Activated B cell treated with CpG ODN at 0.5 μM for 24 hours (primary cell): ENCODE measurements at regions not wholly inside any gene's neighbourhood (a gene's known extent, or its start where the extent isn't known, plus 50 kb on each side); places are given as distances from the start of the nearest gene placed in this dataset.
A peak's percentile ranks its signal among the peaks of the same experiment; 100 is the strongest.

Experiments
- ATAC-seq: fragments of 200-7000 bp; cut with Tn5 transposase; one replicate; pipeline ENCODE4 v1.10.0; 2021; ENCODE audit warnings: low read depth, mild to moderate bottlenecking, moderate library complexity
- CTCF ChIA-PET: fragments of 350-600 bp; sonication (Branson Sonifier 250); formaldehyde crosslinking; loops from one replicate; lab custom pipeline; 2021; ENCODE audit warnings: antibody characterized with exemption; lab: Charles Lee
- POLR2A ChIA-PET: fragments of 350-600 bp; sonication (Branson Sonifier 250); formaldehyde crosslinking; loops from one replicate; lab custom pipeline; 2021; ENCODE audit warnings: antibody characterized with exemption; lab: Charles Lee
- DNase-seq: peaks from one replicate; pipeline ENCODE4 v3.0.0; 2022
- H3K27ac Mint-ChIP-seq: one replicate; pipeline ENCODE4 v1.8.0; 2020; ENCODE audit warnings: mixed read lengths
- H3K27me3 Mint-ChIP-seq: one replicate; pipeline ENCODE4 v1.8.0; 2021; ENCODE audit warnings: mixed read lengths
- H3K36me3 Mint-ChIP-seq: one replicate; pipeline ENCODE4 v1.8.0; 2021; ENCODE audit warnings: low read depth, mixed read lengths
- H3K4me1 Mint-ChIP-seq: one replicate; pipeline ENCODE4 v1.8.0; 2021; ENCODE audit warnings: mixed read lengths
- H3K4me3 Mint-ChIP-seq: one replicate; pipeline ENCODE4 v1.8.0; 2020; ENCODE audit warnings: mild to moderate bottlenecking, mixed read lengths
- H3K9me3 Mint-ChIP-seq: one replicate; pipeline ENCODE4 v1.8.0; 2020; ENCODE audit warnings: mixed read lengths
- CTCF ChIP-seq: fragments of 200-600 bp; IDR thresholded peaks from one replicate; pipeline ENCODE4 v1.8.0; 2022; ENCODE audit warnings: antibody characterized with exemption, mild to moderate bottlenecking
- intact Hi-C: fragments of 100-400 bp; cut with micrococcal nuclease; formaldehyde crosslinking; loops from one replicate; pipeline ENCODE4 v1.15.1; 2024

GRCh38 chr4:90027565-90027964 is 99.6 kb upstream of the CCSER1 start:
- Mint-ChIP-seq H3K9me3 (no peaks in the 10 kb centered on the region), H3K27me3 (no peaks in the 10 kb centered on the region), H3K36me3 (no peaks in the 10 kb centered on the region), H3K4me3 (peak overlapping the region; percentile 28), H3K4me1 (peaks cover 38% of the 10 kb centered on the region), H3K27ac (peak overlapping the region; percentile 66)
- intact Hi-C loops, result loop anchor here (1.0 to 10.0 kb wide), 4 partner anchors 45 to 1413 kb away; partner anchors contain the start of genes CCSER1 and GPRIN3
- TF ChIP-seq CTCF, result no peak
- DNase-seq (no peak), ATAC-seq (peak; percentile 88)
- ChIA-PET CTCF (no interaction called here), POLR2A (interaction anchor here (1.2 to 1.4 kb wide), 2 partner anchors 44 to 100 kb away, joined by 4 to 7 read pairs; no protein-coding TSS in a partner anchor)

DNA sequence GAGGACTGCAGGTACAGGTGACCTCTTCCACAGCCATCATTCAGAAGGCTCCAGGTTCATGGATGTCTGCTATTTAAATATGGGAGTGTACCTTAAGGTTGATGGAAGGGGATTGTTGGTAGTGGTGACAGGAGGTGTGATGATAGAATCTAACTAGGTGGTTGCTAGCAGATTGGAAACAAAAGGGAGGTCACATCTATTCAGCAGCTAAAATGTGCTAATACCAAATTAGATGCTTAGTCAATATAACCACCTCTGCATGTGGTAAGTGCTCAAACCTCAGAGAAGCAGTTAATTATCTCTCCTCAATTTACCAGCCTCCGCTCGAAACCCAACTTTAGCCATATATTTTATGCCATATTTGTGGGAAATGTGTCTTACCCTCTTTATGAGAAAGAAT is 98.7 kb upstream of the CCSER1 start:
- Mint-ChIP-seq H3K4me3 (no peak overlapping the region), H3K27me3 (no peaks in the 10 kb centered on the region)
- POLR2A ChIA-PET, result interaction anchor here (1.2 to 1.4 kb wide), 2 partner anchors 43 to 99 kb away, joined by 4 to 7 read pairs; no protein-coding TSS in a partner anchor

DNA sequence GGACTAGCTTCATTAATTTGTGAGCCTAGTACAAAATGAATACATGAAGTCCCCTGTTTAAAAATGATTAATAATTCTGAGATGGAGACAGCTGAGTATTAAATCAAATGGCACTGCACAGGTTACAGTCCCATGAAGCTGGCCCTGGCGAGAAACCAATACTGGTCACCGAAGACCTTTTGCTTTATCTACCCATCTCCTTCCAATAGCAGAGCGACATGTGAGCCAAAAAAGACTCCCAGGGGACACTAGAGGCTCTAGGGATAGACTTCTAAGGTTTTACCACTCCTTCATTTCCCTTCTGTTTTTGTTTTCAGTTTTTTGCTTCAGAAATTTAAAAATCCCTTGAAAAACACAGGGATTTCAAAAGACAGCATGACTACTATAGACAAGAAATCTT is 97.0 kb upstream of the CCSER1 start:
- TF ChIP-seq CTCF, result no peak
- H3K27ac Mint-ChIP-seq, result no peak overlapping the region
- DNase-seq, result no peak
- CTCF ChIA-PET, result no interaction called here
- no peaks in the 10 kb centered on the region for H3K27me3 Mint-ChIP-seq
- intact Hi-C loops, result no loop called here
- peaks cover 2% of the 10 kb centered on the region for H3K36me3 Mint-ChIP-seq
- no peak for ATAC-seq
- no peak overlapping the region for H3K4me3 Mint-ChIP-seq
- H3K4me1 Mint-ChIP-seq, result peaks cover 37% of the 10 kb centered on the region
- POLR2A ChIA-PET, result no interaction called here
- peaks cover 11% of the 10 kb centered on the region for H3K9me3 Mint-ChIP-seq

More for the DNA sequence above, 98.7 kb upstream of the CCSER1 start:
- no peak for ATAC-seq
- CTCF ChIA-PET, result no interaction called here
- no peak for TF ChIP-seq CTCF
- Mint-ChIP-seq H3K27ac (no peak overlapping the region), H3K9me3 (no peaks in the 10 kb centered on the region), H3K4me1 (peaks cover 38% of the 10 kb centered on the region), H3K36me3 (no peaks in the 10 kb centered on the region)
- intact Hi-C loops, result loop anchor here (2.0 to 10.0 kb wide), 3 partner anchors 14 to 1414 kb away; partner anchors contain the start of gene GPRIN3
- no peak for DNase-seq

DNA sequence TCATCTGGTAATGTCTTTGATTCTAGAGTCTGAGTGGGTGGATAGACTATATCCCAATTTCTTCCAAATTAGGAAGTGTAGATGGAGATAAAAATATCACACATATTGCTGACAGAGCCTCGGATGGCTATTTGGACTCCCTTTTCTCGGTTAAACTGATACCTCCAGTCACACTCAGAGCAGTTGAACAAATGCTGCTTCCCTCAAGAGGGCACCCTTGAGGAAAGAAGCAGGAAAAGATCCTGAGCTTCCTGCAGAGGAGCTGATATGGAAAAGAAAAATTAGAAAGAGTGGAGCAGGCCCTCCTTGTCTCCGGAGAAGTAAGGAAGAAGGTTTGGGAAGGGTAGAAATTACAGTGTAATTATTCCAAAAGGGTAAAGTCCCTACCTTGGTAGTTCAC is 96.2 kb upstream of the CCSER1 start:
- Mint-ChIP-seq H3K27me3 (no peaks in the 10 kb centered on the region), H3K27ac (no peak overlapping the region), H3K9me3 (peaks cover 14% of the 10 kb centered on the region), H3K36me3 (peaks cover 2% of the 10 kb centered on the region), H3K4me1 (peaks cover 29% of the 10 kb centered on the region), H3K4me3 (no peak overlapping the region)
- POLR2A ChIA-PET, result no interaction called here
- ATAC-seq (no peak), DNase-seq (no peak)
- TF ChIP-seq CTCF, result no peak
- intact Hi-C loops, result no loop called here
- CTCF ChIA-PET, result no interaction called here

- Mint-ChIP-seq H3K27me3 (peaks cover 2% of the 10 kb centered on the region), H3K4me1 (no peaks in the 10 kb centered on the region), H3K36me3 (peaks cover 2% of the 10 kb centered on the region), H3K4me3 (no peak overlapping the region), H3K9me3 (peaks cover 12% of the 10 kb centered on the region), H3K27ac (no peak overlapping the region)
- DNase-seq, result no peak
- intact Hi-C loops, result no loop called here
- no peak for TF ChIP-seq CTCF
- ChIA-PET CTCF (no interaction called here), POLR2A (no interaction called here)
- ATAC-seq, result no peak
Measured at GRCh38 chr4:90039122-90039521, 88.1 kb upstream of the CCSER1 start.
